Nephron (organoid): ENCODE measurements at regions not wholly inside any gene's neighbourhood (a gene's known extent, or its start where the extent isn't known, plus 50 kb on each side); places are given as distances from the start of the nearest gene placed in this dataset.

Experiments
- H3K27ac Mint-ChIP-seq, 3 experiments: 2 replicates each; pipeline ENCODE4 v1.8.0; 2020; ENCODE audit warnings: mixed read lengths in 3 of 3, mild to moderate bottlenecking in 2 of 3, moderate library complexity in 1 of 3
- H3K27me3 Mint-ChIP-seq: 2 replicates; pipeline ENCODE4 v1.8.0; 2021; ENCODE audit warnings: low read depth, mild to moderate bottlenecking, moderate library complexity, mixed read lengths
- H3K36me3 Mint-ChIP-seq: 2 replicates; pipeline ENCODE4 v1.8.0; 2020; ENCODE audit warnings: low read depth, mixed read lengths
- H3K4me1 Mint-ChIP-seq: 2 replicates; pipeline ENCODE4 v1.8.0; 2020; ENCODE audit warnings: mixed read lengths
- H3K4me3 Mint-ChIP-seq, 3 experiments: 2 replicates each; pipeline ENCODE4 v1.8.0; 2020; ENCODE audit warnings: mild to moderate bottlenecking in 3 of 3, mixed read lengths in 3 of 3, moderate library complexity in 2 of 3
- H3K9me3 Mint-ChIP-seq: 2 replicates; pipeline ENCODE4 v1.8.0; 2020; ENCODE audit warnings: mixed read lengths
- CTCF ChIP-seq, 3 experiments: fragments of 200-600 bp; sonication (generic); IDR thresholded peaks; one replicate each; pipeline ENCODE4 v1.5.0; 2021; ENCODE audit warnings: antibody characterized with exemption in 3 of 3; ENCODE audit not compliant: unreplicated experiment in 3 of 3

DNA sequence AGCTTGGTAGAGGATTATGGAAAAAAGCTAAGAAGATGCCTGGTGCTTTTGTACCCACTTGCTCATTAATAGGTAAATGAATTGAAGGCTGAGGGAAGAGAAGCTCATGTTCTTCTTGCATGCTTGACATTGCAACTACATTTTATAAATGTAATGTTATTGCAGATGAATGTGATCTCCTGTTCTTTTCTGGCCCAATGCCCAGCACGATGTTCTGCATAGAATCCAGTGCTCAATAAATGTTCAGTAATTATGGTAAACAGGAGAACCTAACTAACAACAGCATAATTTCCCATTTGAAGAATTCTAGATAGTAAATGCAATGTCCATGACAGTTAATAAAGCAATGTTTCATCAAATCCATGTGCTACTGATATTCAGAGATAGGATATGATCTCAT, 638.2 kb upstream of the SOX9 start:
- H3K4me1 Mint-ChIP-seq, result peaks cover 6% of the 10 kb centered on the region
- peaks cover 1% of the 10 kb centered on the region for H3K27me3 Mint-ChIP-seq
- no peak overlapping the region for H3K4me3 Mint-ChIP-seq
- no peaks in the 10 kb centered on the region for H3K36me3 Mint-ChIP-seq
- H3K9me3 Mint-ChIP-seq, result no peaks in the 10 kb centered on the region
- no peak for TF ChIP-seq CTCF (IDR thresholded peaks at IDR 0.05; ENCODE audit: unreplicated experiment in 3 of 3)
- H3K27ac Mint-ChIP-seq, result no peak overlapping the region

- Mint-ChIP-seq H3K9me3 (no peaks in the 10 kb centered on the region), H3K27ac (peak overlapping the region in 1 of 3 experiments; percentile 3), H3K4me1 (peaks cover 6% of the 10 kb centered on the region), H3K27me3 (no peaks in the 10 kb centered on the region), H3K36me3 (no peaks in the 10 kb centered on the region), H3K4me3 (no peak overlapping the region)
- TF ChIP-seq CTCF (IDR thresholded peaks at IDR 0.05; ENCODE audit: unreplicated experiment in 3 of 3), result no peak
Observed at GRCh38 chr17:71484546-71484945, 636.3 kb upstream of the SOX9 start.

GRCh38 chr17:71485426-71485825, 635.4 kb upstream of the SOX9 start:
- H3K4me1 Mint-ChIP-seq, result peaks cover 6% of the 10 kb centered on the region
- H3K27ac Mint-ChIP-seq, result no peak overlapping the region
- H3K27me3 Mint-ChIP-seq, result no peaks in the 10 kb centered on the region

GRCh38 chr17:71486261-71486660, 634.6 kb upstream of the SOX9 start:
- H3K4me3 Mint-ChIP-seq, result no peak overlapping the region
- no peak for TF ChIP-seq CTCF (IDR thresholded peaks at IDR 0.05; ENCODE audit: unreplicated experiment in 3 of 3)
- H3K27ac Mint-ChIP-seq, result no peak overlapping the region
- H3K36me3 Mint-ChIP-seq, result no peaks in the 10 kb centered on the region
- H3K9me3 Mint-ChIP-seq, result no peaks in the 10 kb centered on the region
- H3K4me1 Mint-ChIP-seq, result peaks cover 6% of the 10 kb centered on the region
- no peaks in the 10 kb centered on the region for H3K27me3 Mint-ChIP-seq

More at GRCh38 chr17:71485426-71485825, 635.4 kb upstream of the SOX9 start:
- Mint-ChIP-seq H3K4me3 (no peak overlapping the region), H3K9me3 (no peaks in the 10 kb centered on the region), H3K36me3 (no peaks in the 10 kb centered on the region)
- TF ChIP-seq CTCF (IDR thresholded peaks at IDR 0.05; ENCODE audit: unreplicated experiment in 3 of 3), result no peak

GRCh38 chr17:71488851-71489250, 632.0 kb upstream of the SOX9 start:
- Mint-ChIP-seq H3K4me3 (no peak overlapping the region), H3K36me3 (no peaks in the 10 kb centered on the region), H3K27me3 (no peaks in the 10 kb centered on the region), H3K27ac (no peak overlapping the region), H3K4me1 (peaks cover 6% of the 10 kb centered on the region), H3K9me3 (no peaks in the 10 kb centered on the region)
- no peak for TF ChIP-seq CTCF (IDR thresholded peaks at IDR 0.05; ENCODE audit: unreplicated experiment in 3 of 3)

DNA sequence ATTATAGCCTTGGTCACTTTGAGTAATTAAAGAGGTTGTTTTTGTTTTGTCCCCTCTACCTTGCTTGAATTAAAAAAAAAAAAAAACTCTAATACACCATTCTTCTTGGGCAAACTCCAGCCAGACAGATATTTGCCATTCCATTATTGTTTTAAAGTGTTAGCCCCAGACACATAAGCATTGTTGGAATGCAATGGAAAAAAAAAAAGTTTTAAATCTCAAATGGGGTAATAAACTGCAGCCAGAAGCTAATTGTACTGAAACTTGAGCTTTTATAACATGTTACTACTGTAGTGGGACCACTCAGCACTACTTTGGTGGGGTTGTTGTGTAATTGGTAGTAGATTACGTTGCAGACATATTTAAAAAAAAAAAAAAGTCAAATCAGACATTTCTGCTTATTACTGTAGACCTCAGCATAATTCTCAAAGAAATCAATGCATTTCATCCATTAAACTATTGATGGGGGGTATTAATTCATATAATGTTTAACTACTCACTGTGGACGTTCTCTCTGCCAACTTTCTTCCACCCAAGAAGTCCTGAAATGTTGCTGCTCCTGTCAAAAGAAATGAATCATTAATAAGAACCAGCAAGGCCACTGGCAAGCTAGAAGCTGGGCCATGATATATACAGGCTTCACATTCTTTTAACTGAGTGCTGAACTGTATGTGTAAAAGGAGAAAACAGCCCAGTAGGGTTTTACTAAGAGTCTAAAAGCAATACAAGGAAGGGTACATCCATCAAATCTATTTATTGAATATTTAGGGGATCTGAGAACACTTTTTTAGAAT, 626.6 kb upstream of the SOX9 start:
- Mint-ChIP-seq H3K36me3 (no peaks in the 10 kb centered on the region), H3K27me3 (no peaks in the 10 kb centered on the region), H3K9me3 (no peaks in the 10 kb centered on the region), H3K4me1 (peaks cover 8% of the 10 kb centered on the region), H3K4me3 (no peak overlapping the region), H3K27ac (peak overlapping the region in 1 of 3 experiments; percentile 5)
- TF ChIP-seq CTCF (IDR thresholded peaks at IDR 0.05; ENCODE audit: unreplicated experiment in 3 of 3), result no peak
